DMS153 treated with DMSO at 0.1 percent for 48 hours (cell line): ENCODE measurements at regions not wholly inside any gene's neighbourhood (a gene's known extent, or its start where the extent isn't known, plus 50 kb on each side); places are given as distances from the start of the nearest gene placed in this dataset.

Experiments
- DNase-seq: peaks from one replicate; lab custom pipeline; 2025; ENCODE audit not compliant: unreplicated experiment; lab: John Stamatoyannopoulos, UW

DNA sequence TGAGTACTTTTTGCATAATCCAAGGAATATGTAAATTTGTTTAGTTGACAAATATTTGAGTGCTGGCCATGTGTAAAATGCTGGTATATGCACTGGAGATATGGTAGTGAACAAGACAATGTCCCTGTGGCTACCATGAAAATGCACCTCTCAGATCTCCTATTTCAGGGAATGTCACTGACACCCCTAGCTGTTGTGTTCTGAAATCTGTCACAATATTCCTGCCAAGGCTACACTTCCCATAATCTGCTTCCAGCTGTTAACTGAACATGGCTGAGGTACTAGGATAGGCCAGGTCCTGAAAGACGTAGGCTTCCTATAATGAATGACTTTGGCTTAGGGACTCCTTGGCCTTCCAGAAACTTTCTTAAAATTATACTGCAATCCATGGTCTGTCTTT, 197.8 kb downstream of the ZNF648 start:
- no peak for DNase-seq

DNA sequence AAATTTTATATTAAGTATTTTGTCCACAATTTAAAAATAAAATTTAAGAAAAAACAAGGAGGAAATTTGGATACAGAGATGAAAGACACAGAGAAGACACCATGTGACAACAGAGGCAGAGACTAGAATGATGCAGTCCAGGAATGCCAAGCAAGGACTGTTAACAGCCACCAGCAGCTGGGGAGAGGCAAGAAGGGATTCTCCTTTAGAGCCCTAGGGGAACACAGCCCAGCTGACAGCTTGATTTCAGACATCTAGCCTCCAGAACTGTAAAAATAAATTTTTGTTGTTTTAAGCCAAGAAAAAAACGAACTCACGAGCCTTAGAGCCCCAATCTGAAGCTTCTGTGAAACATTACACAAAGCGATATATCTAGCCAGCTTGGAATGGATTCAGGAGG, 198.5 kb downstream of the ZNF648 start:
- DNase-seq = no peak

DNA sequence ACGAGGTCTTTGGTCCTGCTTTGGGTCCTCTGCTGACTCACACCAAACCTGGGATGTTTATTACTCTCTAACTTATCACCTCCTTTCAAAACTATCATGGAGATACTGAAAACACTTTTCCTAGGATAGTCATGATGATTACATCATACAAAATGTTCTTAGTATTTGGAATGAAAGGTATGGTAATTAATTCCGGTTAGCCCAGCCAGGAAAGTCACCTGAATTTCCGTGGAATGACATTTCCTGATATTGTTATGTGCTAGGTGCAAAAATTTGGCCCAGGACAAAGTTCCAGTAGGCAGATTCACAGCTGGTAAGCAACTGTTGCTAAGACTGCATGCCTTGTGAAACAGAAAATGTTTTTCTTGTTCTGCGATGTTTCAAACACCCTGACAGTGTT, 203.4 kb downstream of the ZNF648 start:
- DNase-seq = no peak
